H1 (cell line): ENCODE measurements at regions not wholly inside any gene's neighbourhood (a gene's known extent, or its start where the extent isn't known, plus 50 kb on each side); places are given as distances from the start of the nearest gene placed in this dataset.

Source experiments
- ASH2L ChIP-seq: fragments of 200-600, 300-600 bp; sonication (generic); IDR thresholded peaks from one replicate; pipeline ENCODE4 v1.7.1; 2017; ENCODE audit warnings: low read length
- RNF2 ChIP-seq: fragments of 200-900, 300-1000 bp; sonication (generic); IDR thresholded peaks from 2 replicates; pipeline ENCODE4 v1.7.1; 2016; ENCODE audit warnings: borderline replicate concordance, low read depth, mild to moderate bottlenecking, antibody characterized with exemption, low read length; ENCODE audit not compliant: poor library complexity, severe bottlenecking; ENCODE audit errors: missing control alignments
- TF ChIP-seq, protein P1 (sequence below), 3 experiments: IDR thresholded peaks; 1 replicate in 2 of 3; 2 replicates in 1 of 3; pipeline versions ENCODE4 v1.5.1 to v1.6.1; 2011; ENCODE audit warnings: low read length in 3 of 3, mild to moderate bottlenecking in 3 of 3, inconsistent platforms in 2 of 3, low read depth in 1 of 3, moderate library complexity in 1 of 3; ENCODE audit not compliant: insufficient read depth in 1 of 3; ENCODE audit errors: control extremely low read depth in 1 of 3

GRCh38 chr7:113610572-113610971 is 308.2 kb downstream of the PPP1R3A start (continued):
- TF ChIP-seq, protein P1, sequence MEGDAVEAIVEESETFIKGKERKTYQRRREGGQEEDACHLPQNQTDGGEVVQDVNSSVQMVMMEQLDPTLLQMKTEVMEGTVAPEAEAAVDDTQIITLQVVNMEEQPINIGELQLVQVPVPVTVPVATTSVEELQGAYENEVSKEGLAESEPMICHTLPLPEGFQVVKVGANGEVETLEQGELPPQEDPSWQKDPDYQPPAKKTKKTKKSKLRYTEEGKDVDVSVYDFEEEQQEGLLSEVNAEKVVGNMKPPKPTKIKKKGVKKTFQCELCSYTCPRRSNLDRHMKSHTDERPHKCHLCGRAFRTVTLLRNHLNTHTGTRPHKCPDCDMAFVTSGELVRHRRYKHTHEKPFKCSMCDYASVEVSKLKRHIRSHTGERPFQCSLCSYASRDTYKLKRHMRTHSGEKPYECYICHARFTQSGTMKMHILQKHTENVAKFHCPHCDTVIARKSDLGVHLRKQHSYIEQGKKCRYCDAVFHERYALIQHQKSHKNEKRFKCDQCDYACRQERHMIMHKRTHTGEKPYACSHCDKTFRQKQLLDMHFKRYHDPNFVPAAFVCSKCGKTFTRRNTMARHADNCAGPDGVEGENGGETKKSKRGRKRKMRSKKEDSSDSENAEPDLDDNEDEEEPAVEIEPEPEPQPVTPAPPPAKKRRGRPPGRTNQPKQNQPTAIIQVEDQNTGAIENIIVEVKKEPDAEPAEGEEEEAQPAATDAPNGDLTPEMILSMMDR (IDR thresholded peaks at IDR 0.05; ENCODE audit: control extremely low read depth in 1 of 3, insufficient read depth in 1 of 3, low read depth in 1 of 3, low read length in 3 of 3), result no peak
- no peak for TF ChIP-seq RNF2
- TF ChIP-seq ASH2L, result no peak
